WTC11 (cell line): ENCODE measurements at regions not wholly inside any gene's neighbourhood (a gene's known extent, or its start where the extent isn't known, plus 50 kb on each side); places are given as distances from the start of the nearest gene placed in this dataset.

Experiments
- ATAC-seq: fragments of 200-7000 bp; cut with Tn5 transposase; 2 replicates; pipeline ENCODE4 v1.10.0; 2021; ENCODE audit warnings: mild to moderate bottlenecking, moderate library complexity
- CTCF ChIA-PET: fragments of 300-600 bp; sonication (Branson Sonifier 250); formaldehyde crosslinking; loops from one replicate; lab custom pipeline; 2021; ENCODE audit warnings: antibody characterized with exemption; lab: Charles Lee
- POLR2A ChIA-PET: fragments of 350-600 bp; sonication (Branson Sonifier 250); formaldehyde crosslinking; loops from one replicate; lab custom pipeline; 2021; ENCODE audit warnings: antibody characterized with exemption; lab: Charles Lee
- DNase-seq: peaks from one replicate; pipeline ENCODE4 v3.0.0; 2021; ENCODE audit warnings: low spot score
- H3K27ac Mint-ChIP-seq: 2 replicates; pipeline ENCODE4 v1.8.0; 2021; ENCODE audit warnings: mixed read lengths
- H3K27me3 Mint-ChIP-seq: 2 replicates; pipeline ENCODE4 v1.8.0; 2021; ENCODE audit warnings: low read depth, mild to moderate bottlenecking, moderate library complexity, mixed read lengths
- H3K36me3 Mint-ChIP-seq: 2 replicates; pipeline ENCODE4 v1.8.0; 2021; ENCODE audit warnings: mixed read lengths
- H3K4me1 Mint-ChIP-seq: 2 replicates; pipeline ENCODE4 v1.8.0; 2022; ENCODE audit warnings: mixed read lengths
- H3K4me3 Mint-ChIP-seq: 2 replicates; pipeline ENCODE4 v1.8.0; 2021; ENCODE audit warnings: mild to moderate bottlenecking, moderate library complexity, mixed read lengths
- H3K9me3 Mint-ChIP-seq: 2 replicates; pipeline ENCODE4 v1.8.0; 2021; ENCODE audit warnings: mixed read lengths
- HMGA2 ChIP-seq: fragments of 250-450 bp; sonication (Bioruptor Pico); IDR thresholded peaks from 2 replicates; pipeline ENCODE4 v1.4.0; 2021; ENCODE audit warnings: mild to moderate bottlenecking, moderate library complexity
- HMGXB4 ChIP-seq: sonication (generic); formaldehyde crosslinking; IDR thresholded peaks from 2 replicates; pipeline ENCODE4 v1.8.1; 2023; ENCODE audit warnings: mild to moderate bottlenecking, moderate library complexity, missing genetic modification reagents
- MAX ChIP-seq: sonication (generic); formaldehyde crosslinking; IDR thresholded peaks from 2 replicates; pipeline ENCODE4 v1.8.0; 2022; ENCODE audit warnings: mild to moderate bottlenecking, missing genetic modification reagents
- NR3C1 ChIP-seq: sonication (generic); formaldehyde crosslinking; conservative IDR thresholded peaks from 2 replicates; pipeline ENCODE4 v1.8.1; 2023; ENCODE audit warnings: low read depth, mild to moderate bottlenecking, missing genetic modification reagents
- PRDM15 ChIP-seq: sonication (generic); formaldehyde crosslinking; IDR thresholded peaks from 2 replicates; pipeline ENCODE4 v1.8.0; 2022; ENCODE audit warnings: missing genetic modification reagents
- RORB ChIP-seq: fragments of 250-450 bp; sonication (Bioruptor Pico); IDR thresholded peaks from 2 replicates; pipeline ENCODE4 v1.9.0; 2021; ENCODE audit warnings: mild to moderate bottlenecking
- SMAD3 ChIP-seq: sonication (generic); formaldehyde crosslinking; IDR thresholded peaks from 2 replicates; pipeline ENCODE4 v1.8.0; 2022; ENCODE audit warnings: missing genetic modification reagents, mild to moderate bottlenecking, borderline replicate concordance
- TP53 ChIP-seq: sonication (generic); formaldehyde crosslinking; IDR thresholded peaks from 2 replicates; pipeline ENCODE4 v1.8.1; 2023; ENCODE audit warnings: mild to moderate bottlenecking, missing genetic modification reagents
- USF1 ChIP-seq: sonication (generic); formaldehyde crosslinking; IDR thresholded peaks from 2 replicates; pipeline ENCODE4 v1.8.0; 2022; ENCODE audit warnings: mild to moderate bottlenecking, missing genetic modification reagents
- TF ChIP-seq, protein P1 (sequence below): fragments of 250-450 bp; sonication (Bioruptor Pico); IDR thresholded peaks from 2 replicates; pipeline ENCODE4 v1.9.0; 2021; ENCODE audit warnings: mild to moderate bottlenecking

GRCh38 chr2:239500574-239501550, 100.0 kb upstream of the HDAC4 start:
- Mint-ChIP-seq H3K9me3 (peaks cover 21% of the 10 kb centered on the region), H3K36me3 (peaks cover 6% of the 10 kb centered on the region; the same call in 1 of the 2 replicates), H3K27ac (no peak overlapping the region), H3K4me3 (no peak overlapping the region), H3K4me1 (no peaks in the 10 kb centered on the region), H3K27me3 (no peaks in the 10 kb centered on the region)
- POLR2A ChIA-PET: no interaction called here
- TF ChIP-seq SMAD3: no peak
- no peak for TF ChIP-seq HMGA2
- TF ChIP-seq TP53 (CRISPR knock-in tag): no peak
- no peak for TF ChIP-seq MAX (CRISPR knock-in tag)
- no peak for TF ChIP-seq NR3C1 (CRISPR knock-in tag)
- no peak for TF ChIP-seq USF1 (CRISPR knock-in tag)
- peak; percentile 38; the same call in 1 of the 2 replicates for TF ChIP-seq PRDM15 (CRISPR knock-in tag)
- DNase-seq (no peak), ATAC-seq (no peak)
- CTCF ChIA-PET: interaction anchor here (0.9 kb wide), 1 partner anchor 38 kb away, joined by 3 read pairs; no protein-coding TSS in a partner anchor

- POLR2A ChIA-PET: no interaction called here
- no peak overlapping the region for H3K27ac Mint-ChIP-seq
- no peaks in the 10 kb centered on the region for H3K4me1 Mint-ChIP-seq
- no peak for ATAC-seq
- H3K27me3 Mint-ChIP-seq: no peaks in the 10 kb centered on the region
- H3K36me3 Mint-ChIP-seq: peaks cover 6% of the 10 kb centered on the region; the same call in 1 of the 2 replicates
- TF ChIP-seq RORB (no peak), HMGXB4 (CRISPR knock-in tag) (no peak)
- TF ChIP-seq, protein P1, sequence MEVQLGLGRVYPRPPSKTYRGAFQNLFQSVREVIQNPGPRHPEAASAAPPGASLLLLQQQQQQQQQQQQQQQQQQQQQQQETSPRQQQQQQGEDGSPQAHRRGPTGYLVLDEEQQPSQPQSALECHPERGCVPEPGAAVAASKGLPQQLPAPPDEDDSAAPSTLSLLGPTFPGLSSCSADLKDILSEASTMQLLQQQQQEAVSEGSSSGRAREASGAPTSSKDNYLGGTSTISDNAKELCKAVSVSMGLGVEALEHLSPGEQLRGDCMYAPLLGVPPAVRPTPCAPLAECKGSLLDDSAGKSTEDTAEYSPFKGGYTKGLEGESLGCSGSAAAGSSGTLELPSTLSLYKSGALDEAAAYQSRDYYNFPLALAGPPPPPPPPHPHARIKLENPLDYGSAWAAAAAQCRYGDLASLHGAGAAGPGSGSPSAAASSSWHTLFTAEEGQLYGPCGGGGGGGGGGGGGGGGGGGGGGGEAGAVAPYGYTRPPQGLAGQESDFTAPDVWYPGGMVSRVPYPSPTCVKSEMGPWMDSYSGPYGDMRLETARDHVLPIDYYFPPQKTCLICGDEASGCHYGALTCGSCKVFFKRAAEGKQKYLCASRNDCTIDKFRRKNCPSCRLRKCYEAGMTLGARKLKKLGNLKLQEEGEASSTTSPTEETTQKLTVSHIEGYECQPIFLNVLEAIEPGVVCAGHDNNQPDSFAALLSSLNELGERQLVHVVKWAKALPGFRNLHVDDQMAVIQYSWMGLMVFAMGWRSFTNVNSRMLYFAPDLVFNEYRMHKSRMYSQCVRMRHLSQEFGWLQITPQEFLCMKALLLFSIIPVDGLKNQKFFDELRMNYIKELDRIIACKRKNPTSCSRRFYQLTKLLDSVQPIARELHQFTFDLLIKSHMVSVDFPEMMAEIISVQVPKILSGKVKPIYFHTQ (CRISPR knock-in tag): no peak
- no peak overlapping the region for H3K4me3 Mint-ChIP-seq
- DNase-seq: no peak
- CTCF ChIA-PET: no interaction called here
- H3K9me3 Mint-ChIP-seq: peaks cover 21% of the 10 kb centered on the region
Measured at GRCh38 chr2:239499726-239500573, 99.1 kb upstream of the HDAC4 start.
